ENCODE measurements at regions not wholly inside any gene's neighbourhood (a gene's known extent, or its start where the extent isn't known, plus 50 kb on each side); places are given as distances from the start of the nearest gene placed in this dataset.
"Not testable (repeated sequence)": the region's sequence is repeated elsewhere in the genome, so short reads cannot be mapped to it uniquely, and the experiment has no call there.

DNA sequence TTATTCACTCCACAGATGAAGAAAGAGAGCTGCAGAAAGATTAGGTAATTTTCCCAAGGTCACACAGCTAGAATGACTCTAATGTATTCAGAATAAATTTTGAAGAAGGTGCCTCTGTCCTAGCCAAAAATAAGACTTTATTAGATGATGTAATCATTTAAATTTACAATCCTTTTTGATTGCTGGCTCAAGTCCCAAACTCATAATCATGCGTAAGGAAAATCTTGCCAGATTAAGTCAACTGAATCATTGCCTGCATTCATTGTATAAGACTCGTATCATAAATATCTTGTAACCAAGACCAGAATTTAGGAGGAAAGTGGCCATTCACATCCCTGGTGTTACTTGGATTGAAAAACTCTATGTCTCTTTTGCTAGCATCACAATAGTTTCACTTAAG is 53.1 kb upstream of the STK39 start:
- no peak for DNase-seq

DNA sequence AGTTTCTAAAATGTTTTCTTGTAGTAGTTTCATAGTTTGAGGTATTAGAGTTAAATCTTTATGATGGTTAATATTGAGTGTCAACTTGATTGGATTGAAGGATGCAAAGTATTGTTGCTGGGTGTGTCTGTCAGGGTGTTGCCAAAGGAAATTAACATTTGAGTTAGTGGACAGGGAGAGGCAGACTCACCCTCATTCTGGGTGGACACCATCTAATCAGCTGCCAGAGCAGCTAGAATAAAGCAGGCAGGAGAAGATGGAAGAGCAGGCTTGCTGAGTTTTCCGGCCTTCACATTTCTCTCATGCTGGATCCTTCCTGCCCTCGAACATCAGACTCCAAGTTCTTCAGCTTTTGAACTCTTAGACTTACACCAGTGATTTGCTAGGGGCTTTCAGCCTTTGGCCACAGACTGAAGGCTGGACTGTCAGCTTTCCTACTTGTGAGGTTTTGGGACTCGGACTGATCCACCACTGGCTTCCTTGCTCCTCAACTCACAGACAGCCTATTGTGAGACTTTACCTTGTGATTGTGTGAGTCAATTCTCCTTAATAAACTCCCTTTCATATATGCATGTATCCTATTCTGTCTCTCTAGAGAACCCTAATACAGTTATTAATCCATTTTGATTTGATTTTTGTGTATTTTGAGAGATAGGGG is 56.8 kb upstream of the STK39 start:
- no peak for DNase-seq

DNA sequence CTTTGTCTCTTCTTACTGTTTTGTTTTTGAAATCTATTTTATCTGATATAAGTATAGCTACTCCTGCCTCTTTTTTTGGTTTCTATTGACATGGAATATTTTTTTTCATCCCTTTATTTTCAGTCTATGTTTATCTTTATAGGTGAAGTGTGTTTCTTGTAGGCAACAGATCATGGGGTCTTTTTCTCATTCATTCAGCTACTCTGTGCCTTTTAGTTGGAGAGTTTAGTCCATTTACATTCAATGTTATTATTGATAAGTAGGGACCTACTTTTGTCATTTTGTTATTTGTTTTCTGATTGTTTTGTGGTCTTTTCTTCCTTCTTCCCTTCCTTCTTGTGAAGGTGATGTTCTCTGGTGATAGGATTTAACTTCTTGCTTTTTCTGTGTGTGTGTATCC is 60.0 kb upstream of the STK39 start:
- DNase-seq = no peak

DNA sequence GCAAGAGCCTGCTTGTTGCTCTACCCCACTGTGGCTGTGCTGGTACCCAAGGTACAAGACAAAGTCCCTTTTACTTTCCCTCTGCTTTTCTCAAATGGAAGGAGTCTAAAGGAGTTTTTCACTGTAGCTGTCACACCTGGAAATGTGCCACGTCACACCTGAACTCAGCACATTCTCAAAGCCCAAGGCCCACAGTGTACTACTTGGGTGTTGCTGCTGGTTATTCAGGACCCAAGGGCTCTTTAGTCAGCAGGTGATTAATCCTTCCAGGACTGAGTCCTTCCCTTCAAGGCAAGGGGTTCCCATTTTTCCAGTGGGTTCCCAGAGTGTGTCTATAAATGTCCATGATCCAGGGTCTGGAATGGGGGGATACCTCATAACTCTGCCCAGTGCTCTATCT is 63.2 kb upstream of the STK39 start:
- DNase-seq = no peak

DNA sequence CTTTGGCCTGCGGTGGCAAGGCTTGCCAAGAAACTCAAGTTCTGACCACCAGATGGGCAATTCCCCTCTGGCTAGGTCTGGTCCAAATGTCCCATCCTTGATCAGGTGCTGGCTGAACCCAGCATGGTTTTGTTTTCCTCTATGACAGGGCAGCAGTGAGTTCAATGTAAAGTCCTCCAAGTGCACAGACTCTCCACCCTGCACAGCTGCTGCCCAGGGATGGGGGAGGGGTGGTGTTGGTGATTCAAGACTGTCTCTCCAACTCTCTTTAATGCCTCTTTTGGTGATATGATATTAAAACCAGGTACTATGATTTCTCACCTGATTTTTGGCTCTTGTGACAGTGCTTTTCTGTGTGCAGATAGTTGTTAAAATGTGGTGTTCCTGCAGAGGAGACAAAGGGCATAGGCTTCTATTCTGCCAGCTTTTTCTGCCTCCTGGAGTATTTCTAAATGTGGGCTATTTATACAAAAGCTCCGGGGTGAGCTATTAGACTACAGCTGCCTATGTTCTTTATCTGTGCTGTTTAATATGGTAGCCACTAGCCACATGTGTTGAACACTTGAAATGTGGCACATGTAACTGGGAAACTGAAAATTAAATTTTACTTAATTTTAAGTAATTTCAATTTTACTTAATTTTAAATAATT is 64.0 kb upstream of the STK39 start:
- no peak for DNase-seq

DNA sequence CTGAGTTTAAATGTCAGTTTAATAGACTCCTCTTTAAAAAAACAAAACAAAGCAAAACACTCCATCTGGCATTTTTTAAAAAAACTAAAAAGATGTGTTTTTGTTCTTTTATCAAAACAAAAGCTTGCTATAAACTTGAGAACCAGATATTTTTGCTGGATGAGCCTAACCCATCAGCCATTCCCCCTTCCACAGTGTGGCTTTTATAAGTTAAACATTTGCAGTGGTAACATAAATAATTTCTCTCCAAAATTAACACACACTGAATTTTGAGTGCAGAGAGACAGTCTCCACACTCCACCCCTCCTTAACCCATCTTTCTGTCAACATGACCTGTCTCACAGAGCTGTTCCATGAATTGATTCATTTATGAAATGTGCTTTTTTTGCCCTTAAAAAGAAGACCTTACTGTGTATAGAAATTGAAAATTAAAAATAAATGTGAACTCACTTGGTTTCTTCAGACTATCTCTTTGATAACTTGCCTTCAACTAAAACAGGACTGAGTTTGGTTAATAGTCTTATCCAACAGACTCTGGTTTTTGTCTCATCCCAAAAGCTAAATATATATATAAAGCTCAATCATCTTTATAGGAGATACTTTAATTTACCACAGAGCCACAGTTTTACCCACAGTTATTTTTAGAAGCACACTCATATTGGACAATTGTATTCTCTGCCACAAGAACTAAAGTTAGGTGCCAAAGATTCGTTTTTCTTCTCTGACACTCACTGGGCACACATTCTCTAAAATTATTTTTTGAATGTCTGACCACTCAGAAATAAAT is 64.8 kb upstream of the STK39 start:
- DNase-seq = no peak

DNA sequence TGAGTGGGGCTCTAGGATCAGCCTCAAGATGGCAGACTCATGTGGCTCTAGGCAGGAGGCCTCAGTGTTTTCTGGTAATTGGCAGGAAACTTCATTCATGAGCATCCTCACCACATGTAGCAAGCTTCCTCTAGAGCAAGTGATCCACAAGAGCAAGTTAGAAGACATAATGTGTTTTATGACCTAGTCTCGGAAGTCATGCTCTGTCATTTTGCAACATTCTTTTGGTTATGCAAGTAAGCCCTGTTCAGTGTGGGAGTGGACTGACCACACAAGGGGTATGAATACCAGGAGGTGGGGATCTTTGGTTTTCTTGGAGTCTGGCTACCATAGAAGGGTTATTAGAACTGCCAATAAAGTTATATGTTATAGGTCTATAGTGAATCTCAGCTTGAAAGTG is 66.8 kb upstream of the STK39 start:
- no peak for DNase-seq

DNA sequence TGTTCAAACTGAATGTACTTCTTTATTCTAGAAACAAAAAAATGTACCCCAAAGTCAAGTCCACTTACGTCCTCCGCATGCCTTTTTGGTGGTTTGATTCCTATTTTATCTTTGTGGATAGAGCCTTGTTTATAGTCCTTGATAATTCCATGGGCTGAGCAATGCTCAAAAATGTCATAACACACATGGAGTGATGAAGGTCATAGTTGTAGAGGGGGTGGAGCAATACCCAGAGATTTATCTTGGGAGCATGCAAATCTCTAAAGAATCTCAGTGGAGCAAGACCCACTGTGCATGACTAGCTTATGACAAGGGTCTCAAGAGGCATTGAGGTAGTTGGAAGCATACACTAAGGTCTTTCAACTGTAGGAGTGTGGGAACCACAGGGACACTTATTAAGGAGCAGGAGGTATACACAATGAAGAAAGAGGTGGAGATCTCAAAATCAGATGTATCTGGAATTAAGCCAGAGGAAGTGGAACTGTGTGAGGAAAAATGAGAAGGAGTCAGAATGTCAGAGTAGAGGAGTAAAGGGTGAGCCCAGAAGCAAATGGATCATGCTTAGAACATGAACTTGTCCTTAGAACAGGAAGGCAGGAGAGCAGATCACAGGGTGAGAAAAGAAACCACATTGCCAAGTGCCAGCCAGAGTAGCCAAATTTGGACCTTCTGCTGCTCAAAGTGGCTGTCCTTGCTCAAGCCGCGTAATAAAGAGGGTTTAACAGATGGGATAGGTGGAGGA is 68.1 kb upstream of the STK39 start:
- no peak for DNase-seq

DNA sequence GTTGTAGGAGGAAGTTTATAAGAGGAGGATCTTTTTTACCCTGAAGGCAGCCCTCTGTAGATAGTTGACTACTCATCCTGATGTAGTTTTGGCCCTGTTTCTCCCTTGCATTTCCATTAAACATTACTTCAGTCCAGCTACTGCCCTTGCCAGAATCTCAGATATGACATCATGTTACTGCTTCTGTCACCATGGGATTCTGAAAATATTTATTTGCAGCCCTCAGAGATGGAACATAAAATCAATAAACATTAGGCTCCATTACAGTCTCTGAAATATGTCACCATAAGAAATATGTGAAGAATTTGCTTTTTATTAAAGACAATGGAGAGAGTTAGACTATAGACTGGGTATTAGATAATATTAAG is 68.7 kb upstream of the STK39 start:
- no peak for DNase-seq

DNA sequence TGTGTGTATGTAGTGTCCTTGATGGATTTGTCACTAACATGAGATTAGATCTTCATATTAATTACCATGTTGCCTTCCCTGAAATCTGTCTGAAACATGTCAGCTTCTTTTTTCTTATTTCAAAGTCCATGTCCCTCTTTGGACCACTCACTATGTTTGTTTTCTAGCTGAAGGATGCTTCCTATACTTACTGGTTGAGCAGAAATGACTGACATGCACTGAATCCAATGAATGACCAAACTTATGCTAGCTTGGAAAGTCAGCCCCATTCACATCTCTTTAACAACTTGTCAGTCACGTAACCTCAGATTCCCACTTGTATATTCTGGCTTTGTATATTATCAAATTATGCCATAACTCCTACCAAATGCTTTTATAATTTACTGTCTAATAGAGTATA is 69.9 kb upstream of the STK39 start:
- DNase-seq = no peak

DNA sequence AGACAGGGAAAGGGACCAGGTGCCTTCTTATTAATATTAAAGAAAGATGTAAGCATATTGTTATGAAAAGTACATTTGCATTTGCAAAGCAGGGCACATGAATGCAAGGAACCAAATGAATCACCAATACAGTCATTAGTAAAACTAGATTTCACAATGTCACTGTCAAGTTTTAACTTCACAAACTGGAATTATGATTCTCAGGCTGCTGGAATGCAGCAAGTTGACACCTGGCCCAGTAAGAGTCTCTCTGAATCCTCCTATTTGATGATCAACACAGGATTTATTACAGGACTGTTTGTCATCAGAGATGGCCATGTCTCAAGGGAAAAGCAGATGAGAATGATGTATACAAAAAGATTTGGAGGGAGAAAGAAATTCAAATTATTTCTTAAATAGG is 72.9 kb upstream of the STK39 start:
- DNase-seq = no peak

DNA sequence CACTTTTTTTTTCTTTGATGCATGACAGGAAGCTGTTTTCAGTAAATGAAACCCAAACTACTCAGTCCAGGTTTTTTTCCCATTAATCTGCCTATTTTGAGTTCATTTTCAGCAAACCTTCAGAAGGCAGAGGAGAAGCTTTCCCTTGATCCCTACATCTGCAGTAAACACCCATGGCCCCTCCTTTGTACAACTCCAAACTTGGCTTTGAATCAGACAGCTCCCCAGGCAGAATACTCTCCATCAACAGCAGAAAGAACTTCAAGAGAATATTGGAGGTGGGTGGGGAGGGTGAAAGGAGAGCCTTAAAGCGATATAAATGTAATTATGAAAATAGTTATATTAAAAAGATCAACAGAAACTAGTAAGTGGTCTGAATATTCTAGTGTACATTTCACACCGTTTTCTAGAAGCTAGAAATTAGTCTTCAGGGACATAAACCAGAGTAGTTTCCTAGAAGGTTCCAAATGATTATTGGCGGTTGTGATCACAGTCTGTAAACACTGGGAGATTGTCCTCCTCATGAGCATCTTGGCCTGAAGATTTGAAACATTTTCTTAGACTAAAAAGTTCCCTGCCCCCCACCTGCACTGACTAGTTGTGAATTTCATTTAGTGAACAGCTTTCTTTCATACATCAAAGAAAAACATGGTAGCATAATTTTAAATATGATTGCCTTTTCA is 75.1 kb upstream of the STK39 start:
- no peak for DNase-seq

DNA sequence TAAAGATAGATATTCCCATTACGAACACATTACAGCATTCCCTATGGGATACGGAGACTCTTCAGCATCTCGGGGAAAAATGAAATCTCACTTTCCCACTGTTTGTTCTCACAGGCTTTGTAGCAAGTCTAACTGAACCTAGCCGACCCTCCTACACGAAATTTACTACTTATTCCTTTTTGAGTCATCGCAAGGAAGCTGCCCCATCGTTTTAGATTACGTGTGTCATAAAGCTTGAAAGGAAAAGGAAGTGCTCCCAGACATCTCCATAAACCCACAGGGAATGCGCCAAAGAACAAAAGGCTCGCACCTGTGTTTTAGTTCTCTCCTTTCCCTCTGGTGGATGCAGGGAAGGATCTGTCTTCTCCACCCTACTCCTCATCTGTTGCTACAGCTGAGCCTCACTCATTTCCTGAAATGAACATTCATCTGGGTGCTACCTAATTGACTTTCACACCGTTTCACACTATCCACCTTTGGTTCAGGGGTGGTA is 76.2 kb upstream of the STK39 start:
- DNase-seq = no peak

DNA sequence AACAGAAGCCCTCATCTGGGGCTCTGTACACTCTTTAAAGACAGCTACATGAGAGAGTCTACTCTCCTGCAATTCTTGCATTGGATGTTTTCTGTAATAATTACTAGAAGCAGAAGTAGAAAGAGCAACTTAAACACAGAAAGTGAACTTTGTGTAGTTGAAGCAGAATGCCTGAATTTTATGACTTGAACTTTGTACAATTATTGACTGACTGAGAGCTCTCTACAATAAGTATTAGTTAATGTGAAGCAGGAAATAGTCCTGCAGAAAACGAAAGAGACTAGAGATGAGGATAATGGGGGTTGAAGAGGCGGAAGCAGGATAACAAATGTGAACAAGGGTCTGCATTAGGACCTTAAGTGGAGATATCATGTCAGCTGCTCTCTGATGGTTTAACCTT is 79.2 kb upstream of the STK39 start:
- DNase-seq = no peak

DNA sequence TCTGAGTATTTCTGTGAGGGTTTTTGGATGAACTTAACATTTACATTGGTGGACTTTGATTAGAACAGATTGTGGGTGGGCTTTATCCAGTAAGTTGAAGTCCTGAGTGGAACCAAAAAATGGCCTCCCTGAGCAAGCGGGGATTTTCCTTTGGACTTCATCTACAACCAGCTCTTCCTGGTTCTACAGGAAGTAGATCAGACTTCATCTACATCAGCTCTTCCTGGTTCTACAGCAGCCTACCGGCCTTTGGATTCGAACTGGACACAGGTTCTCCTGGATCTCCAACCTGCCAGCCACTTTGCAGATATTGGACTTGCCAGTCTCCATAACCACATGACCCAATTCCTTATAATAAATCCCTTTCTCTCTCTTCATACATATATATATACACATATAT is 79.9 kb upstream of the STK39 start:
- DNase-seq = no peak

DNA sequence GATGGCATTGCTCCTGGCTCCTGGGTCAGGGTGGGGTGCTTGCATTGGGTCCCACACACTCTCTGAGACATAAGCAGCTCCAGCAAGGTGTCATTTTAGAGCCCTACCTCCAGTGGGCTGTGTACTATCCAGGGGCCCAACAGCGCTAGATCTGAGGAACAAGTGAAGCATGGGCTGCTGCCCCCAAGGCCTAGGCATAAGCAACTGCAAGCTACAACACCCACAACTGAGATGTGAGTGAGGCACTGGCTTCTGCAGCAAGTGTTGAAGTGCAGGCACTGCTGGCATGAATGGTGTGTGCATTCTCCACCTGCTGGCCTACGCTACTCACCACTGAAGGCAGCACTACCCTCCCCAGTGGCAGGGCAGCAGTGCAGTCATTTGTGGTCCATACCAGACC is 81.0 kb upstream of the STK39 start:
- no peak for DNase-seq

DNA sequence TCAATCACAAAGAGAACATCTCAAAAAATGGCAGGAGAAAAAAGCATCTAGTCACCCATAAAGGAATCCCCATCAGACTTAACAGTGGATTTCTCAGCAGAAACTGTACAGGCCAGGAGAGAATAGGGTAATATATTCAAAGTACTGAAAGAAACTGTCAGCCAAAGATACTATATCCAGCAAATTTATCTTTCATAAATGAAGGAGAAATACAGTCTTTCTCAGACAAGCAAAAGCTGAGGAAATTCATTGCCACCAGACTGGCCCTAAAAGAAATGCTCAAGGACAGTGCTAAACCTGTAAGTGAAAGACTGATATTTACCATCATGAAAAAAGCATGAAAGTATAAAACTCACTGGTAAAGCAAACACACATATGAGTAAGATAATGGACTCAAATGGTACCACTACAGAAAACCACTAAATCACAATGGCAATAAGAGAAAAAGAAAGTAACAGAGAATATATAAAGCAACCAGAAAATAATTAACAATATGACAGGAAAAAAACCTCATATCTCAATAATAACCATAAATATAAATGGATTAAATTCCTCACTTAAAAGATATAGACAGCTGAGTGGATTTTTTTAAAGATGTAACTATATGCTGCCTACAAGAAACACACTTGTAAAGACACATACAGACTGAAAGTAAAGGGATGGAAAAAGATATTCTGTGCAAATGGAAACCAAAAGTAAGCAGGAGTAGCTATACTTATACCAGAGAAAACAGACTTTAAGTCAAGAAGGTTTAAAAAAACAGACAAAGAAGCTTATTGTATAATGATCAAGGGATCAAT is 83.4 kb upstream of the STK39 start:
- no peak for DNase-seq

DNA sequence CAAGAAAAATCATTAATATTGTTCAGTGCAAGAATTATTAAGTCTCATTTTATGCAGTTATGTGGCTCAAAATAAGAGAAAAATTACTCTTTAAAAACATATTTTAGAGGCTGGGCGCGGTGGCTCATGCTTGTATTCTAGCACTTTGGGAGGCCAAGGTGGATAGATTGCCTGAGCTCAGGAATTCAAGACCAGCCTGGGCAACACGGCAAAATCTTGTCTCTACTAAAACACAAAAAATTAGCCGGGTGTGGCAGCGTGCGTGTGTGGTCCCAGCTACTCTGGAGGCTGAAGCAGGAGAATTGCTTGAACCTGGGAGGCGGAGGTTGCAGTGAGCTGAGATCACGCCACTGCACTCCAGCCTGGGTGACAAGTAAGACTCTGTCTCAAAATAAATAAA is 87.9 kb upstream of the STK39 start:
- DNase-seq = not testable (repeated sequence)

DNA sequence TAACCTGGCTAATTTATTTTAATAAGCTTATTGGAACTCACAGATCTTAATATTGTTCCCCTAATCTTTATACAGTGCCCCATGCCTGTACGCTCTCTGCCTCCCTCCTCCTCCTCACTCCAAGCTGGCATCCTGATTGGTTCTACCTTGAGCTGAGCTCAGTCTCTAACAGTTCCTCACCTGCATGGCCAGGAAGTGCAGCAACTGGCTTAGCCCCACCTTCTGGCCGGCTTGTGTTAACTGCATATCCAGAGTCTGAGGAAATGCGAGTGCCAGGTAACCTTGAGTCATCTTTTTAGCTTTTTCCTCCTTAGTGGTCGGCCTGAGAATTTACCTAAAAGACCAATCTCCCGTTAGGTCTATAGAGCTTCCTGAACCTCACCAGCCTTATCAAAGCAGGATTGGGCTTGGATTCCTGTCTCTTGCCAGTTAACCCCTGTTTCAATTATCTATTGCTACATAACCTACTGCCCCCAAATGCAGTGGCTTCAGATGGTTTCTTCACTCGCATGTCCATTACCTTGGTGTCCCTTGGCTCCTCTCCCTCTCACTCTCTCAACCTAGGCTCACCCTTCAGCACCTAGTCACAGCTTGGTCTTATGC is 89.5 kb upstream of the STK39 start:
- peak; percentile 63 for DNase-seq

DNA sequence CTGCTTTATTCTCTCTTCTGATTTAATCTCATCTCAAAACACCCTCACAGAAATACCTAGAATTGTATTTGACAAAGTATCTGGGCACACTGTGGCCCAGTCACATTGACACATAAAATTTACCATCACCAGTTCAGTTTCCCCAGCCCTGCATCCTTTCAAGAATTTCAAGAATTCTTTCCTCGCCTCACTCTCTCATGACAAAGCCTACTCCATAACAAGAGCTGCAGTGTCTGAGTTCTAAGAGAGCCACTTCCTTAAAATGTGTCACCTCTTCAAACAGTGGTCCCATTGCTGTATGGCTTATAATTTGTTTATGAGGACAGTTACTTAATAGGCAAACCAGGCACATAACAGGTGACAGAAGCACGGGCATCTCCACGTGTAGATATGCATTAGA is 90.9 kb upstream of the STK39 start:
- DNase-seq = no peak

DNA sequence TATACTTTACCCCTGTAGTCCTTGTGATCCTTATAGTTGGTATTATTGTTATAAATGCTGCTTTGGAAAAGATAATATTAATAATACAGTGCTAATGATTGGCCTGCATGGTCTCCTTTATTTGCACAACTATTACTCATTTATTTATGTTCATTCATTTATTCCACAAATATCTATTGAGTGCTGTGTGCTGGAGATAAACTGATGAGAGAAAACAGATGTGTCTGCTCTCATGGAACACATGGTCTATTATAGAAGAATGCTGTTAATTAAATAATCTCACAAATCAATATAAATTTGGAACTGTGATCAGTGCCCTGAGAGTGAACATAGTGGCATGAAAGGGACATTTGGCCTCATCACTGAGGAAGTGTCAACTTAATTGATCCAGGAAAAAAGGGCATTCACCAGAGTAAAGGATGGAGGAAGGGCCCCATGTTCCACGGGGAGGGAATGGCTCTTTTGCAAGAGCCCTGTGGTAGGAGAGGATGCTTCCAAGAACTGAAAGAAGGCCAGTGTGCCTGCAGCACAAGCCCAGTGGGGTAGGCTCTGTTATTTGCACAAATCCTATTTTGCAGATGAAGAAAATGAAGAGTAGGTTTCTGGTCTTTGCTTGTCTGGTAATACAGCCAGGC is 91.5 kb upstream of the STK39 start:
- DNase-seq = no peak

Measured in CD4-positive, alpha-beta T cell treated with Interleukin-21 for 1 hour (primary cell).